K562 (cell line): ENCODE measurements at regions not wholly inside any gene's neighbourhood (a gene's known extent, or its start where the extent isn't known, plus 50 kb on each side); places are given as distances from the start of the nearest gene placed in this dataset.

ENCODE experiments used
- ATAC-seq: fragments of 200-7000 bp; cut with Tn5 transposase; 3 replicates; pipeline ENCODE4 v1.9.1; 2020; ENCODE audit warnings: moderate library complexity
- BruUV-seq: library from RNA; stranded (reverse); fragments of 400-500 nt; replicated peaks from 2 replicates; lab custom pipeline; 2021; lab: Mats Ljungman, UMichigan
- CTCF ChIA-PET: fragments of 300-600 bp; formaldehyde crosslinking; extraction: SDS; loops from one replicate; lab custom pipeline; 2021; ENCODE audit warnings: low intra/inter-chr PET ratio; lab: Yijun Ruan, JAX
- POLR2A ChIA-PET: fragments of 300-600, 350-650 bp; sonication (Branson Sonifier 250); formaldehyde crosslinking; extraction: SDS; loops from one replicate; lab custom pipeline; 2021; ENCODE audit warnings: antibody characterized with exemption, inconsistent platforms; lab: Yijun Ruan, JAX
- DNase-seq, 4 experiments: peaks; one replicate each; pipeline versions ENCODE4 v3.0.0 to v3.0.0-alpha.2; 2011 to 2018; ENCODE audit warnings: low spot score in 3 of 4, mixed read lengths in 3 of 4; ENCODE audit errors: extremely low read depth in 1 of 4
- FAIRE-seq: peaks from 2 replicates; lab custom pipeline; 2011; peaks lifted over from hg19 to GRCh38; lab: Jason Lieb, UNC
- H2AFZ ChIP-seq: 2 replicates; pipeline ENCODE4 v1.6.0; 2011; ENCODE audit warnings: low read depth, low read length, control low read depth, inconsistent platforms
- H3K27ac ChIP-seq: fragments of 200-600 bp; 3 replicates; pipeline ENCODE4 v1.8.0; 2011; ENCODE audit warnings: low read depth, mild to moderate bottlenecking, control low read depth, inconsistent platforms, low read length, moderate library complexity, mixed read lengths; ENCODE audit errors: extremely low read depth
- H3K27me3 ChIP-seq, 2 experiments: fragments of 300-600 bp in 1 of 2; 2 replicates in 1 of 2; 3 replicates in 1 of 2; pipeline versions ENCODE4 v1.6.0 to v1.8.0; 2011; ENCODE audit warnings: inconsistent platforms in 2 of 2, low read length in 2 of 2, mild to moderate bottlenecking in 1 of 2, mixed read lengths in 1 of 2, moderate library complexity in 1 of 2; ENCODE audit not compliant: control insufficient read depth in 2 of 2, insufficient read depth in 2 of 2
- H3K36me3 ChIP-seq: fragments of 300-600 bp; 3 replicates; pipeline ENCODE4 v1.8.0; 2011; ENCODE audit warnings: mild to moderate bottlenecking, low read length, inconsistent platforms; ENCODE audit not compliant: control insufficient read depth, insufficient read depth
- H3K4me1 ChIP-seq, 2 experiments: fragments of 200-600 bp in 1 of 2; replicated peaks in 1 of 2; 2 replicates in 1 of 2; 3 replicates in 1 of 2; pipeline versions ENCODE4 v1.5.1 to v1.8.0; 2011; ENCODE audit warnings: inconsistent platforms in 2 of 2, low read length in 2 of 2, mild to moderate bottlenecking in 1 of 2, mixed read lengths in 1 of 2, moderate library complexity in 1 of 2; ENCODE audit not compliant: control insufficient read depth in 2 of 2, insufficient read depth in 2 of 2
- H3K4me2 ChIP-seq: 2 replicates; pipeline ENCODE4 v1.6.1; 2011; ENCODE audit warnings: low read length, control low read depth, inconsistent platforms, mixed read lengths; ENCODE audit not compliant: insufficient read depth
- H3K4me3 ChIP-seq: fragments of 200-600 bp; sonication (generic), shearing (Covaris generic); 2 replicates; pipeline ENCODE4 v1.5.1; 2016; ENCODE audit warnings: control low read depth, inconsistent platforms
- H3K79me2 ChIP-seq: fragments of 200-600 bp; 3 replicates; pipeline ENCODE4 v1.8.0; 2011; ENCODE audit warnings: low read length, inconsistent platforms; ENCODE audit not compliant: control insufficient read depth, insufficient read depth
- H3K9ac ChIP-seq, 2 experiments: 2 replicates each; pipeline versions ENCODE4 v1.6.0 to v1.6.1; 2011; ENCODE audit warnings: low read depth in 2 of 2, low read length in 2 of 2, control low read depth in 1 of 2, inconsistent platforms in 1 of 2, mild to moderate bottlenecking in 1 of 2, mixed read lengths in 1 of 2; ENCODE audit not compliant: insufficient read depth in 1 of 2
- H3K9me1 ChIP-seq: one replicate; pipeline ENCODE4 v1.6.0; 2011; ENCODE audit warnings: inconsistent platforms, mild to moderate bottlenecking, low read length, moderate library complexity; ENCODE audit not compliant: control insufficient read depth, insufficient read depth
- H3K9me3 ChIP-seq: replicated peaks from 2 replicates; pipeline ENCODE4 v1.5.1; 2011; ENCODE audit warnings: low read depth, low read length, inconsistent platforms; ENCODE audit not compliant: control insufficient read depth, insufficient read depth
- H4K20me1 ChIP-seq: replicated peaks from 2 replicates; pipeline ENCODE4 v1.6.1; 2011; ENCODE audit warnings: low read length, inconsistent platforms, mixed read lengths; ENCODE audit not compliant: control insufficient read depth, insufficient read depth
- ATF7 ChIP-seq: fragments of 450-650 bp; IDR thresholded peaks from 2 replicates; pipeline ENCODE4 v1.7.1; 2014; ENCODE audit warnings: mild to moderate bottlenecking, moderate library complexity
- BRD4 ChIP-seq: fragments of 200-600 bp; sonication (generic); IDR thresholded peaks from 2 replicates; pipeline ENCODE4 v1.6.1; 2017; ENCODE audit warnings: inconsistent platforms
- CAMTA2 ChIP-seq: fragments of 250-450 bp; sonication (Bioruptor Pico); conservative IDR thresholded peaks from 2 replicates; pipeline ENCODE4 v1.5.1; 2022
- CHAMP1 ChIP-seq: fragments of 450-650 bp; IDR thresholded peaks from 2 replicates; pipeline ENCODE4 v1.6.1; 2016; ENCODE audit warnings: mild to moderate bottlenecking
- CREB1 ChIP-seq, 2 experiments: sonication (generic) in 1 of 2; formaldehyde crosslinking in 1 of 2; IDR thresholded peaks; 2 replicates each; pipeline versions ENCODE4 v1.6.1 to v1.8.0; 2012 to 2022; ENCODE audit warnings: inconsistent platforms in 1 of 2, mild to moderate bottlenecking in 1 of 2, missing genetic modification reagents in 1 of 2, moderate library complexity in 1 of 2
- ELF1 ChIP-seq: fragments of 200-800 bp; sonication (Bioruptor generic); IDR thresholded peaks from 2 replicates; pipeline ENCODE4 v1.6.1; 2016; ENCODE audit warnings: missing genetic modification characterization, missing compliant biosample characterization
- HDGF ChIP-seq: fragments of 450-650 bp; IDR thresholded peaks from 2 replicates; pipeline ENCODE4 v1.6.1; 2016
- KHSRP ChIP-seq: fragments of 450-650 bp; IDR thresholded peaks from 2 replicates; pipeline ENCODE4 v1.6.1; 2017
- KLF13 ChIP-seq: fragments of 450-650 bp; IDR thresholded peaks from 2 replicates; pipeline ENCODE4 v1.6.1; 2016; ENCODE audit warnings: missing genetic modification characterization, low read depth, mild to moderate bottlenecking, missing compliant biosample characterization, moderate library complexity, borderline replicate concordance
- NFRKB ChIP-seq: fragments of 450-650 bp; IDR thresholded peaks from 2 replicates; pipeline ENCODE4 v1.6.1; 2016; ENCODE audit warnings: low read depth
- SLC30A9 ChIP-seq: fragments of 250-450 bp; sonication (Bioruptor Pico); IDR thresholded peaks from 2 replicates; pipeline ENCODE4 v1.8.0; 2022; ENCODE audit warnings: mild to moderate bottlenecking, moderate library complexity
- ZBTB40 ChIP-seq, 2 experiments: fragments of 450-650 bp in 1 of 2; sonication (generic) in 1 of 2; formaldehyde crosslinking in 1 of 2; IDR thresholded peaks; 2 replicates each; pipeline versions ENCODE4 v1.7.1 to v1.9.0; 2016 to 2022; ENCODE audit warnings: inconsistent platforms in 1 of 2, mild to moderate bottlenecking in 1 of 2, missing genetic modification reagents in 1 of 2
- WGBS: fragments of 100-300 bp; shearing (Covaris generic); methylation state at CpG from one replicate; pipeline ENCODE4 v1.1.6; 2016; ENCODE audit warnings: low coverage, mixed read lengths; ENCODE audit not compliant: insufficient coverage; ENCODE audit errors: missing lambda C conversion rate; 5-methylcytosine and 5-hydroxymethylcytosine counted together
- in situ Hi-C: fragments of 300-500 bp; cut with MboI; formaldehyde crosslinking; loops from 4 replicates; pipeline ENCODE4 v1.15.0; 2018; ENCODE audit warnings: inconsistent platforms, mixed read lengths
- intact Hi-C: fragments of 100-400 bp; cut with micrococcal nuclease; formaldehyde crosslinking; loops from 2 replicates; pipeline ENCODE4 v1.14.2; 2022
- TF ChIP-seq, protein P1 (sequence below): fragments of 250-450 bp; sonication (Bioruptor Pico); IDR thresholded peaks from 2 replicates; pipeline ENCODE4 v1.5.0; 2021

GRCh38 chr2:21761361-21761760 lies 637.6 kb downstream of the TDRD15 start:
- in situ Hi-C loops, result no loop called here
- TF ChIP-seq ELF1 (tag), result no peak
- no peak for TF ChIP-seq BRD4
- no peak for TF ChIP-seq HDGF
- TF ChIP-seq KLF13 (tag), result no peak
- no peak for TF ChIP-seq CHAMP1
- no peak for TF ChIP-seq CAMTA2 (CRISPR knock-in tag)
- TF ChIP-seq ATF7, result no peak
- TF ChIP-seq KHSRP, result no peak
- TF ChIP-seq, protein P1, sequence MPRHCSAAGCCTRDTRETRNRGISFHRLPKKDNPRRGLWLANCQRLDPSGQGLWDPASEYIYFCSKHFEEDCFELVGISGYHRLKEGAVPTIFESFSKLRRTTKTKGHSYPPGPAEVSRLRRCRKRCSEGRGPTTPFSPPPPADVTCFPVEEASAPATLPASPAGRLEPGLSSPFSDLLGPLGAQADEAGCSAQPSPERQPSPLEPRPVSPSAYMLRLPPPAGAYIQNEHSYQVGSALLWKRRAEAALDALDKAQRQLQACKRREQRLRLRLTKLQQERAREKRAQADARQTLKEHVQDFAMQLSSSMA (CRISPR knock-in tag), result no peak
- no peak for TF ChIP-seq ZBTB40 (IDR thresholded peaks at IDR 0.05)
- TF ChIP-seq ZBTB40 (CRISPR knock-in tag; IDR thresholded peaks at IDR 0.05), result no peak
- no peak for TF ChIP-seq SLC30A9 (CRISPR knock-in tag)
- no peak for TF ChIP-seq NFRKB
- TF ChIP-seq CREB1 (IDR thresholded peaks at IDR 0.05), result no peak
- no peak for TF ChIP-seq CREB1 (CRISPR knock-in tag; IDR thresholded peaks at IDR 0.05)

More at GRCh38 chr2:21761361-21761760, 637.6 kb downstream of the TDRD15 start:
- Histone ChIP-seq H3K79me2 (no peaks in the 10 kb centered on the region), H2AFZ (no peak overlapping the region), H3K4me2 (no peak overlapping the region), H3K9me3 (no peaks in the 10 kb centered on the region), H4K20me1 (no peaks in the 10 kb centered on the region), H3K4me3 (no peak overlapping the region), H3K27ac (no peak overlapping the region), H3K36me3 (no peaks in the 10 kb centered on the region), H3K4me1 (no peaks in the 10 kb centered on the region), H3K27me3 (no peaks in the 10 kb centered on the region), H3K9me1 (no peaks in the 10 kb centered on the region), H3K9ac (no peak overlapping the region)
- ATAC-seq (no peak), FAIRE-seq (no peak), DNase-seq (no peak)
- ChIA-PET POLR2A (no interaction called here), CTCF (no interaction called here)
- BruUV-seq, result no TSS peak
- intact Hi-C loops, result no loop called here
- WGBS, result 0% methylated on average over 2 of the region's 2 CpGs
